ENCODE measurements at regions not wholly inside any gene's neighbourhood (a gene's known extent, or its start where the extent isn't known, plus 50 kb on each side); places are given as distances from the start of the nearest gene placed in this dataset.

- TF ChIP-seq CTCF (IDR thresholded peaks at IDR 0.05; ENCODE audit: control insufficient read depth, extremely low read depth, insufficient read depth) = no peak
- H3K4me3 ChIP-seq (ENCODE audit: low read depth, low read length) = no peak overlapping the region
- no peak for DNase-seq (ENCODE audit: low read depth)
Measured at GRCh38 chr12:13843841-13844240, 137.6 kb downstream of the GRIN2B start.

GRCh38 chr12:13841358-13841757, 140.0 kb downstream of the GRIN2B start:
- no peak for DNase-seq (ENCODE audit: low read depth)
- no peak overlapping the region for H3K4me3 ChIP-seq (ENCODE audit: low read depth, low read length)
- TF ChIP-seq CTCF (IDR thresholded peaks at IDR 0.05; ENCODE audit: control insufficient read depth, extremely low read depth, insufficient read depth) = no peak

GRCh38 chr12:13839365-13840336, 141.8 kb downstream of the GRIN2B start:
- TF ChIP-seq CTCF (IDR thresholded peaks at IDR 0.05; ENCODE audit: control insufficient read depth, extremely low read depth, insufficient read depth) = no peak
- H3K4me3 ChIP-seq (ENCODE audit: low read depth, low read length) = no peak overlapping the region
- no peak for DNase-seq (ENCODE audit: low read depth)

GRCh38 chr12:13836099-13836498, 145.3 kb downstream of the GRIN2B start:
- H3K4me3 ChIP-seq (ENCODE audit: low read depth, low read length) = no peak overlapping the region
- DNase-seq (ENCODE audit: low read depth) = no peak
- TF ChIP-seq CTCF (IDR thresholded peaks at IDR 0.05; ENCODE audit: control insufficient read depth, extremely low read depth, insufficient read depth) = no peak

- DNase-seq (ENCODE audit: low read depth) = no peak
- H3K4me3 ChIP-seq (ENCODE audit: low read depth, low read length) = no peak overlapping the region
- TF ChIP-seq CTCF (IDR thresholded peaks at IDR 0.05; ENCODE audit: control insufficient read depth, extremely low read depth, insufficient read depth) = no peak
Measured at GRCh38 chr12:13835652-13836051, 145.8 kb downstream of the GRIN2B start.

GRCh38 chr12:13834241-13834640, 147.2 kb downstream of the GRIN2B start:
- TF ChIP-seq CTCF (IDR thresholded peaks at IDR 0.05; ENCODE audit: control insufficient read depth, extremely low read depth, insufficient read depth) = no peak
- no peak for DNase-seq (ENCODE audit: low read depth)
- H3K4me3 ChIP-seq (ENCODE audit: low read depth, low read length) = no peak overlapping the region

Data from LNCaP clone FGC (cell line).